SK-N-SH (cell line): ENCODE measurements at regions not wholly inside any gene's neighbourhood (a gene's known extent, or its start where the extent isn't known, plus 50 kb on each side); places are given as distances from the start of the nearest gene placed in this dataset.

Source experiments
- CTCF ChIA-PET: fragments of 300-600, 350-600 bp; formaldehyde crosslinking; extraction: SDS; loops from one replicate; lab custom pipeline; 2021; lab: Yijun Ruan, JAX
- POLR2A ChIA-PET: fragments of 350-600 bp; sonication (Branson Sonifier 250); formaldehyde crosslinking; extraction: SDS; loops from one replicate; lab custom pipeline; 2020; ENCODE audit warnings: antibody characterized with exemption, inconsistent platforms; lab: Yijun Ruan, JAX
- DNase-seq: peaks from one replicate; pipeline ENCODE4 v3.0.0; 2012
- H2AFZ ChIP-seq: fragments of 200-600 bp; sonication (generic); 2 replicates; pipeline ENCODE4 v1.8.1; 2016; ENCODE audit warnings: antibody characterized with exemption, mild to moderate bottlenecking, low read depth
- H3F3A ChIP-seq: fragments of 200-600 bp; sonication (generic); replicated peaks from 2 replicates; pipeline ENCODE3; 2016; ENCODE audit warnings: antibody characterized with exemption, mild to moderate bottlenecking; ENCODE audit not compliant: insufficient read depth
- H3K27ac ChIP-seq, 2 experiments: fragments of 200-500 bp in 1 of 2; fragments of 200-600 bp in 1 of 2; sonication (Bioruptor generic) in 1 of 2; sonication (generic), shearing (Covaris generic) in 1 of 2; 2 replicates each; pipeline versions ENCODE4 v1.5.1 to v1.6.1; 2014 to 2016; ENCODE audit warnings: low read depth in 2 of 2, inconsistent platforms in 1 of 2, low read length in 1 of 2, mild to moderate bottlenecking in 1 of 2, mixed read lengths in 1 of 2
- H3K27me3 ChIP-seq: fragments of 200-600 bp; sonication (generic), shearing (Covaris generic); 2 replicates; pipeline ENCODE4 v1.6.1; 2016; ENCODE audit warnings: mixed run types; ENCODE audit not compliant: insufficient read depth
- H3K36me3 ChIP-seq, 2 experiments: fragments of 200-500 bp in 1 of 2; fragments of 200-600 bp in 1 of 2; sonication (Bioruptor generic) in 1 of 2; sonication (generic) in 1 of 2; replicated peaks in 1 of 2; 2 replicates each; pipeline versions ENCODE3 to v1.5.1; 2014 to 2016; ENCODE audit warnings: low read length in 1 of 2, mild to moderate bottlenecking in 1 of 2; ENCODE audit not compliant: insufficient read depth in 2 of 2, control insufficient read depth in 1 of 2
- H3K4me1 ChIP-seq, 2 experiments: fragments of 200-500 bp in 1 of 2; fragments of 200-600 bp in 1 of 2; sonication (Bioruptor generic) in 1 of 2; sonication (generic), shearing (Covaris generic) in 1 of 2; 2 replicates each; pipeline versions ENCODE4 v1.5.1 to v1.6.1; 2014 to 2016; ENCODE audit warnings: low read depth in 1 of 2, low read length in 1 of 2, mixed run types in 1 of 2; ENCODE audit not compliant: insufficient read depth in 2 of 2, control insufficient read depth in 1 of 2
- H3K4me2 ChIP-seq: fragments of 200-600 bp; sonication (generic), shearing (Covaris generic); 2 replicates; pipeline ENCODE4 v1.6.1; 2017; ENCODE audit warnings: mixed run types
- H3K4me3 ChIP-seq, 2 experiments: fragments of 200-500 bp in 1 of 2; fragments of 200-600 bp in 1 of 2; sonication (Bioruptor generic) in 1 of 2; sonication (generic), shearing (Covaris generic) in 1 of 2; 2 replicates each; pipeline versions ENCODE4 v1.5.1 to v1.8.1; 2014 to 2016; ENCODE audit warnings: low read depth in 2 of 2, inconsistent platforms in 1 of 2, low read length in 1 of 2, mild to moderate bottlenecking in 1 of 2, mixed read lengths in 1 of 2, moderate library complexity in 1 of 2
- H3K79me2 ChIP-seq: fragments of 200-600 bp; sonication (generic); 2 replicates; pipeline ENCODE4 v1.8.1; 2017; ENCODE audit warnings: mild to moderate bottlenecking; ENCODE audit not compliant: insufficient read depth
- H3K9ac ChIP-seq: fragments of 200-600 bp; sonication (generic); 2 replicates; pipeline ENCODE4 v1.6.1; 2017; ENCODE audit warnings: mixed run types
- H3K9me2 ChIP-seq: fragments of 200-600 bp; sonication (generic); 2 replicates; pipeline ENCODE4 v1.6.1; 2017; ENCODE audit warnings: mixed run types
- H3K9me3 ChIP-seq: fragments of 200-600 bp; sonication (generic); 2 replicates; pipeline ENCODE4 v1.6.1; 2017; ENCODE audit warnings: mixed run types, mild to moderate bottlenecking, moderate library complexity
- H4K20me1 ChIP-seq: fragments of 200-600 bp; sonication (generic); 2 replicates; pipeline ENCODE4 v1.6.1; 2017; ENCODE audit warnings: mild to moderate bottlenecking, mixed run types; ENCODE audit not compliant: insufficient read depth
- EP300 ChIP-seq, 2 experiments: IDR thresholded peaks; 2 replicates each; pipeline versions ENCODE4 v1.4.0 to v1.6.1; 2012; ENCODE audit warnings: borderline replicate concordance in 1 of 2, low read depth in 1 of 2, low read length in 1 of 2
- FOXJ3 ChIP-seq: sonication (generic); formaldehyde crosslinking; IDR thresholded peaks from 2 replicates; pipeline ENCODE4 v1.5.1; 2020; ENCODE audit warnings: mild to moderate bottlenecking, missing genetic modification reagents
- FOXM1 ChIP-seq: IDR thresholded peaks from 2 replicates; pipeline ENCODE4 v1.4.0; 2012; ENCODE audit warnings: low read depth, mild to moderate bottlenecking
- MXI1 ChIP-seq: IDR thresholded peaks from 2 replicates; pipeline ENCODE4 v1.6.1; 2012; ENCODE audit warnings: mild to moderate bottlenecking, low read depth, low read length, improper control_type of control experiment
- REST ChIP-seq: IDR thresholded peaks from 2 replicates; pipeline ENCODE4 v1.6.1; 2012; ENCODE audit warnings: mild to moderate bottlenecking, low read depth, low read length, moderate library complexity
- WGBS: methylation state at CpG from one replicate; pipeline ENCODE4 v1.1.6; 2017; ENCODE audit warnings: low lambda C conversion rate; 5-methylcytosine and 5-hydroxymethylcytosine counted together
- TF ChIP-seq, protein P1 (sequence below): IDR thresholded peaks from 2 replicates; pipeline ENCODE4 v1.4.0; 2012; ENCODE audit warnings: low read depth
- TF ChIP-seq, protein P2 (sequence below): fragments of 150-350 bp; IDR thresholded peaks from 2 replicates; pipeline ENCODE4 v1.6.1; 2017; ENCODE audit warnings: antibody characterized with exemption, low read length, low read depth, borderline replicate concordance
- TF ChIP-seq, protein P3 (sequence below): IDR thresholded peaks from 2 replicates; pipeline ENCODE4; 2012

DNA sequence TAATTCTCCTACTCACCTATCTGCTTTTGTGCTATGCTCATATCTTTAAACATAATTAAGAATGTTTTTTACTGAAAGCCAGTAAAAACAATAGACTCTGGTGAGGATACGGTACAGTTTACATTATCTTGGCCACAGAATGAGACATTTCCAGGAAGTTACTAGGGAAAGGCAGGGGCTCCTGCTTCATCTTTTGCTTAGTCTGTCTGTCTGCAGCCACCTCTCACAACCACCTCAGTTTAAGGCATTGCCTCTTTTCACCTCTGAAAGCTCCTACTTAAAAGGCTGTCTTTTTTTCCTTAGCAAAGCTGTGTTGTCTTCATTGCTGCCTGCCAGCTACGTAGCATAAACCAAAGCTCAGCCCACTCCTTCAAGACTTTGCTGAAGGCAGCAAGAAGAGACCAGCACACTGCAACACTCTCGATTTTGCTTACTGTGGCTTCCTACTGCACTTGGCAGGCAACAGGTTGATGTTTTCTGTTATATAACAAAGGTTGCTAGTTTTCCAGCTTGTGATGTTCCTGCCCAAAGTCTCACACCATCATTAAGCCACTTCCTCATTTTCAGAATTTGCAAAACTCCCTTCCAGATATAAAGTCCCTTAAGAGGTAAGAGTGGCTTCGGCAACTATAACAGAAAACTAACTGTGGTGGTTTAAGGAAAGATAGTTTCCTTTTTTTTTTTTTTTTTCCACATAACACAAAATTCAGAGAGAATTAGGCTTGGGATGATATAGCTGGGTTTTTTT, 432.9 kb downstream of the GRXCR1 start:
- no peaks in the 10 kb centered on the region for H3K27me3 ChIP-seq
- POLR2A ChIA-PET: no interaction called here

More for the DNA sequence above, 432.9 kb downstream of the GRXCR1 start:
- Histone ChIP-seq H3K36me3 (no peaks in the 10 kb centered on the region), H4K20me1 (no peaks in the 10 kb centered on the region), H3K4me2 (no peak overlapping the region), H3F3A (peaks cover 14% of the 10 kb centered on the region), H3K27ac (no peak overlapping the region), H3K4me3 (no peak overlapping the region), H3K9ac (no peak overlapping the region), H3K9me2 (no peaks in the 10 kb centered on the region), H3K9me3 (no peaks in the 10 kb centered on the region), H3K4me1 (peaks cover 0 to 6% of the 10 kb centered on the region in 2 experiments; a peak in 1 of 4 replicates), H2AFZ (peak overlapping the region; percentile 41), H3K79me2 (no peaks in the 10 kb centered on the region)
- DNase-seq: no peak
- WGBS: 24% methylated on average over 4 of the region's 4 CpGs
- no peak for TF ChIP-seq EP300 (IDR thresholded peaks at IDR 0.05; ENCODE audit: borderline replicate concordance in 1 of 2, low read depth in 1 of 2, low read length in 1 of 2)
- no peak for TF ChIP-seq REST
- TF ChIP-seq, protein P1, sequence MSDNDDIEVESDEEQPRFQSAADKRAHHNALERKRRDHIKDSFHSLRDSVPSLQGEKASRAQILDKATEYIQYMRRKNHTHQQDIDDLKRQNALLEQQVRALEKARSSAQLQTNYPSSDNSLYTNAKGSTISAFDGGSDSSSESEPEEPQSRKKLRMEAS: no peak
- TF ChIP-seq MXI1: no peak
- TF ChIP-seq FOXM1: no peak
- TF ChIP-seq, protein P2, sequence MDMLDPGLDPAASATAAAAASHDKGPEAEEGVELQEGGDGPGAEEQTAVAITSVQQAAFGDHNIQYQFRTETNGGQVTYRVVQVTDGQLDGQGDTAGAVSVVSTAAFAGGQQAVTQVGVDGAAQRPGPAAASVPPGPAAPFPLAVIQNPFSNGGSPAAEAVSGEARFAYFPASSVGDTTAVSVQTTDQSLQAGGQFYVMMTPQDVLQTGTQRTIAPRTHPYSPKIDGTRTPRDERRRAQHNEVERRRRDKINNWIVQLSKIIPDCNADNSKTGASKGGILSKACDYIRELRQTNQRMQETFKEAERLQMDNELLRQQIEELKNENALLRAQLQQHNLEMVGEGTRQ: no peak
- no peak for TF ChIP-seq FOXJ3
- TF ChIP-seq, protein P3, sequence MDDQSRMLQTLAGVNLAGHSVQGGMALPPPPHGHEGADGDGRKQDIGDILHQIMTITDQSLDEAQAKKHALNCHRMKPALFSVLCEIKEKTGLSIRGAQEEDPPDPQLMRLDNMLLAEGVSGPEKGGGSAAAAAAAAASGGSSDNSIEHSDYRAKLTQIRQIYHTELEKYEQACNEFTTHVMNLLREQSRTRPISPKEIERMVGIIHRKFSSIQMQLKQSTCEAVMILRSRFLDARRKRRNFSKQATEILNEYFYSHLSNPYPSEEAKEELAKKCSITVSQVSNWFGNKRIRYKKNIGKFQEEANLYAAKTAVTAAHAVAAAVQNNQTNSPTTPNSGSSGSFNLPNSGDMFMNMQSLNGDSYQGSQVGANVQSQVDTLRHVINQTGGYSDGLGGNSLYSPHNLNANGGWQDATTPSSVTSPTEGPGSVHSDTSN: no peak
- CTCF ChIA-PET: no interaction called here
